ENCODE measurements at regions not wholly inside any gene's neighbourhood (a gene's known extent, or its start where the extent isn't known, plus 50 kb on each side); places are given as distances from the start of the nearest gene placed in this dataset.

DNA sequence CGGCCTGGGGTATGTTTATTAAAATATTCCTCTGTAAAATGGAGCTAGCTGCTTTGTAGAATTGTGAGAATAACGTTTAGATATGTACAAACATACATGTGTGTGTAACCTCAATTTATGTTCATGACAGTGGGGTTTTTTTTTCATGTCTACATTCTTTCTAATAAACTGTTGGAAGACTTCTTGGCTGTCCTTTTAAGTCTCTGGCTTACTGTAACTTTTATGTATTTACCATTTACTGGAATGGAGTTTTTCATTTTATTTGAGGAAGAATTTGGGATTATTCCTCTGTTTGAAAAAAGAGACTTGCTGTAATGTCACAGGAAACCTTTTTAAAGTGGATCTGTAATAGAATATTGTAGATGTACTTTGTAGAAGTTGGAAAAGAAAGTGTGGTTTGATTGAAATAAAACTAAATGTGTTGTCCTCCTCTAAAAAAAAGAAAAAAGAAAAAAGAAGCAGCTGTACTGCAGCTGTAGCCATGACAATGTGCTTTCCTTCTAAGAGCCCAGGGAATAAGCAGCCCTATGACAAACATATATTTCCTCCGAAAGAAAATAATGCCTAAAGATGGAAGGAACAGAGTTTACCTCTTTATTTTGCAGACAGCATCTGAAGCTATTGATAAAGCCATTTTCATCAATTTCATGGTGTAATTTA lies 71.2 kb upstream of the FREM1 start (continued):
- TF ChIP-seq AFF1 (IDR thresholded peaks at IDR 0.05; ENCODE audit: low read depth in 1 of 2, partially characterized antibody in 2 of 2), result no peak
- TF ChIP-seq CXXC5 (CRISPR knock-in tag; IDR thresholded peaks at IDR 0.05), result no peak
- TF ChIP-seq WHSC1 (IDR thresholded peaks at IDR 0.05; ENCODE audit: low read length), result no peak
- TF ChIP-seq ZNF3 (CRISPR knock-in tag; IDR thresholded peaks at IDR 0.05), result no peak

GRCh38 chr9:14978022-14979000 lies 68.1 kb upstream of the FREM1 start:
- 28% methylated on average over 13 of the region's 49 CpGs for WGBS (ENCODE audit: insufficient coverage, low coverage, missing lambda C conversion rate)
- Histone ChIP-seq H2AFZ (ENCODE audit: low read depth, low read length) (no peak overlapping the region), H3K4me3 (no peak overlapping the region), H3K9me1 (ENCODE audit: control insufficient read depth, insufficient read depth, low read length) (no peaks in the 10 kb centered on the region), H4K20me1 (replicated peaks; ENCODE audit: control insufficient read depth, insufficient read depth, low read length) (no peaks in the 10 kb centered on the region), H3K36me3 (ENCODE audit: control insufficient read depth, insufficient read depth, low read length) (no peaks in the 10 kb centered on the region), H3K79me2 (ENCODE audit: control insufficient read depth, insufficient read depth, low read length) (no peaks in the 10 kb centered on the region), H3K27ac (ENCODE audit: extremely low read depth, low read depth, low read length) (no peak overlapping the region), H3K9ac (ENCODE audit: insufficient read depth in 1 of 2, low read depth in 2 of 2, low read length in 2 of 2) (no peak overlapping the region), H3K4me1 (replicated peaks in 1 of 2; ENCODE audit: control insufficient read depth in 2 of 2, insufficient read depth in 2 of 2, low read length in 2 of 2) (no peaks in the 10 kb centered on the region; a peak in 1 of 5 replicates), H3K4me2 (ENCODE audit: insufficient read depth, low read length) (no peak overlapping the region), H3K9me3 (replicated peaks; ENCODE audit: control insufficient read depth, insufficient read depth, low read depth, low read length) (no peaks in the 10 kb centered on the region), H3K27me3 (ENCODE audit: control insufficient read depth in 2 of 2, insufficient read depth in 2 of 2, low read length in 2 of 2) (no peaks in the 10 kb centered on the region)
- ATAC-seq (no peak), DNase-seq (ENCODE audit: extremely low read depth in 1 of 4, low spot score in 3 of 4) (no peak), FAIRE-seq (no peak)
- POLR2A ChIA-PET, result no interaction called here
- intact Hi-C loops (cut with micrococcal nuclease) (no loop called here), in situ Hi-C loops (cut with MboI) (no loop called here)
- CTCF ChIA-PET (ENCODE audit: low intra/inter-chr PET ratio), result no interaction called here
- no TSS peak for BruUV-seq (replicated peaks)
- TF ChIP-seq ZKSCAN8 (CRISPR knock-in tag; IDR thresholded peaks at IDR 0.05) (no peak), SRSF1 (IDR thresholded peaks at IDR 0.05; ENCODE audit: low read depth, low read length) (no peak), KLF1 (tag; IDR thresholded peaks at IDR 0.05) (no peak), TRIM28 (IDR thresholded peaks at IDR 0.05) (no peak), NFE2L1 (tag; IDR thresholded peaks at IDR 0.05; ENCODE audit: borderline replicate concordance, low read depth) (no peak), EHMT2 (IDR thresholded peaks at IDR 0.05) (no peak), ZMIZ1 (IDR thresholded peaks at IDR 0.05; ENCODE audit: low read depth in 2 of 2, low read length in 2 of 2) (no peak), EZH2 (IDR thresholded peaks at IDR 0.05; ENCODE audit: borderline replicate concordance, low read depth, low read length) (no peak)

Measured in K562 (cell line).